ENCODE measurements at regions not wholly inside any gene's neighbourhood (a gene's known extent, or its start where the extent isn't known, plus 50 kb on each side); places are given as distances from the start of the nearest gene placed in this dataset.
"Not testable (repeated sequence)": the region's sequence is repeated elsewhere in the genome, so short reads cannot be mapped to it uniquely, and the experiment has no call there.

- H3K27ac ChIP-seq: no peak overlapping the region
- TF ChIP-seq POLR2A (IDR thresholded peaks at IDR 0.05): no peak
- peak; percentile 11 to 40 (median 32) for TF ChIP-seq CTCF (IDR thresholded peaks at IDR 0.05)
- intact Hi-C loops (cut with DNase I; ENCODE audit: low total_unique reads): no loop called here
- H3K9me3 ChIP-seq: no peaks in the 10 kb centered on the region
- no peaks in the 10 kb centered on the region for H3K36me3 ChIP-seq (ENCODE audit: low read depth, missing control alignments)
- no peaks in the 10 kb centered on the region for H3K27me3 ChIP-seq
- DNase-seq: peak; percentile 62
- 30 to 43% methylated on average over 4 of the region's 4 CpGs for WGBS, 2 donors
- no peak overlapping the region for H3K4me3 ChIP-seq
- no peaks in the 10 kb centered on the region for H3K4me1 ChIP-seq
Measured at GRCh38 chr7:34430456-34430855, 227.6 kb upstream of the NPSR1 start.

- H3K27me3 ChIP-seq: no peaks in the 10 kb centered on the region
- intact Hi-C loops (cut with DNase I; ENCODE audit: low total_unique reads): no loop called here
- H3K9me3 ChIP-seq: no peaks in the 10 kb centered on the region
- no peaks in the 10 kb centered on the region for H3K4me1 ChIP-seq
- WGBS, 2 donors: 69 to 80% methylated on average over 3 of the region's 3 CpGs
- no peaks in the 10 kb centered on the region for H3K36me3 ChIP-seq (ENCODE audit: low read depth, missing control alignments)
- DNase-seq: no peak
- TF ChIP-seq CTCF (IDR thresholded peaks at IDR 0.05) (no peak), POLR2A (IDR thresholded peaks at IDR 0.05) (no peak)
- H3K4me3 ChIP-seq: no peak overlapping the region
- no peak overlapping the region for H3K27ac ChIP-seq
Measured at GRCh38 chr7:34438436-34438835, 219.6 kb upstream of the NPSR1 start.

- no peaks in the 10 kb centered on the region for H3K27me3 ChIP-seq
- H3K36me3 ChIP-seq (ENCODE audit: low read depth, missing control alignments): no peaks in the 10 kb centered on the region
- no peaks in the 10 kb centered on the region for H3K9me3 ChIP-seq
- H3K4me1 ChIP-seq: no peaks in the 10 kb centered on the region
- intact Hi-C loops (cut with DNase I; ENCODE audit: low total_unique reads): no loop called here
- TF ChIP-seq CTCF (IDR thresholded peaks at IDR 0.05) (no peak), POLR2A (IDR thresholded peaks at IDR 0.05) (no peak)
- DNase-seq: no peak
- H3K4me3 ChIP-seq: no peak overlapping the region
- H3K27ac ChIP-seq: no peak overlapping the region
- WGBS, 2 donors: 76 to 85% methylated on average over 3 of the region's 3 CpGs
Measured at GRCh38 chr7:34445653-34446052, 212.4 kb upstream of the NPSR1 start.

- intact Hi-C loops (cut with DNase I; ENCODE audit: low total_unique reads); H3K4me1 ChIP-seq; H3K9me3 ChIP-seq; DNase-seq; H3K27me3 ChIP-seq; H3K36me3 ChIP-seq (ENCODE audit: low read depth, missing control alignments); H3K27ac ChIP-seq; H3K4me3 ChIP-seq: not testable (repeated sequence)
- WGBS, 2 donors: 78 to 86% methylated on average over 2 of the region's 2 CpGs
Measured at GRCh38 chr7:34448531-34448930, 209.5 kb upstream of the NPSR1 start.

GRCh38 chr7:34449765-34450164, 208.3 kb upstream of the NPSR1 start:
- intact Hi-C loops (cut with DNase I; ENCODE audit: low total_unique reads): no loop called here
- Histone ChIP-seq H3K9me3 (no peaks in the 10 kb centered on the region), H3K4me1 (no peaks in the 10 kb centered on the region), H3K27ac (no peak overlapping the region), H3K4me3 (no peak overlapping the region), H3K27me3 (no peaks in the 10 kb centered on the region), H3K36me3 (ENCODE audit: low read depth, missing control alignments) (no peaks in the 10 kb centered on the region)
- WGBS, 2 donors: 83 to 85% methylated on average over 1 of the region's 1 CpG
- TF ChIP-seq CTCF (IDR thresholded peaks at IDR 0.05): no peak
- no peak for TF ChIP-seq POLR2A (IDR thresholded peaks at IDR 0.05)
- no peak for DNase-seq

All from testis (tissue), 2 donors.